ENCODE measurements at regions not wholly inside any gene's neighbourhood (a gene's known extent, or its start where the extent isn't known, plus 50 kb on each side); places are given as distances from the start of the nearest gene placed in this dataset.
"Not testable (repeated sequence)": the region's sequence is repeated elsewhere in the genome, so short reads cannot be mapped to it uniquely, and the experiment has no call there.

DNA sequence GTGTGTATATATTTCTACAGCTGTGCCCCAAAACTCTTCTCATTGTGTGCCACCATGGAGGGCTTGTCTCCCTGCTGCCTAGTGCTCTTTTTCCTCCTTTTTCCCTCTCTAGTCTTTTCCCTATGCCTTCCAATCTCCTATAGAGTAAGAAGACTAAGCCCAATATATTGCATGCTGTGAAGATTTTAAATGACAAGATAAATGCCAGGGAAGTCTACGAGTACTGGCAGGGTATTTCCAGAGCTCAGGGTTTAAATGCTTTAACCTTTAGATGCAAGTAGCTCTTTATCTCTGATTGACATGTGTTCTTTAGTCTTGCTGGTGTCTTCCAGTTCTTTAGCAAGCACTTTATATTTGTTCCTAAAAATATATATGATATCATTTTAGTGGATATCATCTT, 200.7 kb downstream of the SLITRK1 start:
- Histone ChIP-seq H3K79me2 (ENCODE audit: control insufficient read depth, insufficient read depth, low read length, unreplicated experiment) (no peaks in the 10 kb centered on the region), H3K36me3 (ENCODE audit: insufficient read depth, low read length) (no peaks in the 10 kb centered on the region), H3K27ac (ENCODE audit: low read depth, low read length) (no peak overlapping the region), H3K27me3 (ENCODE audit: insufficient read depth, low read length) (no peaks in the 10 kb centered on the region), H3K4me3 (ENCODE audit: low read depth, low read length) (no peak overlapping the region), H3K4me1 (ENCODE audit: control insufficient read depth, insufficient read depth, low read length, unreplicated experiment) (no peaks in the 10 kb centered on the region), H2AFZ (ENCODE audit: low read length, unreplicated experiment) (no peak overlapping the region)

DNA sequence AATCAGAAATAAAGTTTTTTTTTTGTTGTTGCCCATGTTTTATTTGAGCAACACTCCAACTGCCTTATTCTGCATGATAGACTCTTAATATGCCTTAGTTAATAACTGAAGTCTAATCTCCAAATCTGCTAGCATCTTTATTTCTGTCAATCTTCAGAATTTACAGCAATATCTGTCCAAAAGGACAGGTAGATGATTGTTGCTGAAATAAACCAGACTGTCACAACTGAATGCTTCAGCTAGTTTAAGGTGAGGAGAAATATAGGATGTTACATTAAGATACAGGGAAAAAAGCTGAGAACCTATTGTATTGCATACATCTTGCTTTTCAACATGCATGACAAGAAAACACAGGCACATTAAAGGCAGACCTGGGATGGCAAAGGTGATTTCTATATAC, 204.3 kb downstream of the SLITRK1 start:
- no peaks in the 10 kb centered on the region for H3K79me2 ChIP-seq (ENCODE audit: control insufficient read depth, insufficient read depth, low read length, unreplicated experiment)

DNA sequence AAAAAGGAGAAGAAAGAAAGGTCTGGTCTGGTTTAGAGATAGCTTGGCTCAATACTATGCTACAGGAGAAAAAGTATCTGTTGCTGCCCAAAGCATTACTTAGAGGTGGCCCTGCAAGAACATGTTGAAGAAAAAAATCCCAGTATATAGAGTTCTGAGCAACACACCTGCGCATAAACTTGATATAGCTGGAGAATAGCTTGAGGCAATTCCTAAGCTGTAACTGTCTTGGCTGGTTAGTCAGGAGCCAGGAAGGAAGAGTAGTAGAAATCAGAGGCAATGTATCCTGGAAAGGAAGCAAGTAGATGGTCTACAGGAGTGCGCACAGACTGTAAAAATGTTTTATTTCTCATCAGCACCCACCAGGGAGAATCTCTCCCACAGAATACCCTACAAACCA, 209.7 kb downstream of the SLITRK1 start:
- no peaks in the 10 kb centered on the region for H3K79me2 ChIP-seq (ENCODE audit: control insufficient read depth, insufficient read depth, low read length, unreplicated experiment)
- no peak overlapping the region for H3K4me3 ChIP-seq (ENCODE audit: low read depth, low read length)
- no peak overlapping the region for H3K27ac ChIP-seq (ENCODE audit: low read depth, low read length)
- no peaks in the 10 kb centered on the region for H3K4me1 ChIP-seq (ENCODE audit: control insufficient read depth, insufficient read depth, low read length, unreplicated experiment)
- H2AFZ ChIP-seq (ENCODE audit: low read length, unreplicated experiment), result no peak overlapping the region
- no peaks in the 10 kb centered on the region for H3K27me3 ChIP-seq (ENCODE audit: insufficient read depth, low read length)
- no peaks in the 10 kb centered on the region for H3K36me3 ChIP-seq (ENCODE audit: insufficient read depth, low read length)

More for the DNA sequence above, 204.3 kb downstream of the SLITRK1 start:
- Histone ChIP-seq H3K36me3 (ENCODE audit: insufficient read depth, low read length) (no peaks in the 10 kb centered on the region), H3K4me1 (ENCODE audit: control insufficient read depth, insufficient read depth, low read length, unreplicated experiment) (no peaks in the 10 kb centered on the region), H2AFZ (ENCODE audit: low read length, unreplicated experiment) (no peak overlapping the region), H3K27ac (ENCODE audit: low read depth, low read length) (no peak overlapping the region), H3K27me3 (ENCODE audit: insufficient read depth, low read length) (no peaks in the 10 kb centered on the region), H3K4me3 (ENCODE audit: low read depth, low read length) (no peak overlapping the region)

DNA sequence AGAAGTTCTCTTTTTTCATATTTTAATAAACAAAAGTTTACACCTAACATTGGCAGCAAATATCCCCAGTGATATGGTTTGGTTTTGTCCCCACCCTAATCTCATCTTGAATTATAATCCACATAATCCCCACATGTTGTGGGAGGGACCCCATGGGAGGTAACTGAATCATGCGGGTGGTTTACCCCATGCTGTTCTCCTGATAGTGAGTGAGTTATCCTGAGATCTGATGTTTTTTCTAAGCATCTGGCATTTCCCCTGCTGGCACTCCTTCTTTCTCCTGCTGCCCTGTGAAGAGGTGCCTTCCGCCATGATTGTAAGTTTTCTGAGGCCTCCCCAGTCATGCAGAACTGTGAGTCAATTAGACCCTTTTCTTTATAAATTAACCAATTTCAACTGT, 214.7 kb downstream of the SLITRK1 start:
- no peak overlapping the region for H2AFZ ChIP-seq (ENCODE audit: low read length, unreplicated experiment)
- no peaks in the 10 kb centered on the region for H3K79me2 ChIP-seq (ENCODE audit: control insufficient read depth, insufficient read depth, low read length, unreplicated experiment)
- H3K4me1 ChIP-seq (ENCODE audit: control insufficient read depth, insufficient read depth, low read length, unreplicated experiment), result peaks cover 5% of the 10 kb centered on the region
- no peak overlapping the region for H3K27ac ChIP-seq (ENCODE audit: low read depth, low read length)
- H3K27me3 ChIP-seq (ENCODE audit: insufficient read depth, low read length), result no peaks in the 10 kb centered on the region
- H3K4me3 ChIP-seq (ENCODE audit: low read depth, low read length), result no peak overlapping the region
- no peaks in the 10 kb centered on the region for H3K36me3 ChIP-seq (ENCODE audit: insufficient read depth, low read length)

DNA sequence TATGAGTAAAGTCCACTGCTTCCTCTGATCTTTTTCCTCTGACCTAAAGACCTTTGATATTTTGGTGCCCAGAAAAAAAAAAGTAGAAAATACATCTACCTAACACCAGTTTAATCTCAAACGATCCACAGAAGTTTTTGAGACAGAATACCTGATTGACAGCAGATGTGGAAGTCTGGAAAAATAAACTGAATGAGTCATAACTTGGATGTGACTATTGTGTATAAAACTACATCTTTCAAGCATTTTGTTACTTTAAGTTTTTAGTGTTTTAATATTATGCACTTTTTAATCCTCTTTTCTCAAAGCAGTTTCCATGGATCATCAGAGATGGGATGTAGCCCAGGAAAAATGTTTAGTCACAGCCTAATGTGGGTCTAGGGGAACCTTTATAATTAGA, 216.1 kb downstream of the SLITRK1 start:
- Histone ChIP-seq H3K27ac (ENCODE audit: low read depth, low read length) (no peak overlapping the region), H3K4me1 (ENCODE audit: control insufficient read depth, insufficient read depth, low read length, unreplicated experiment) (peaks cover 5% of the 10 kb centered on the region), H3K27me3 (ENCODE audit: insufficient read depth, low read length) (no peaks in the 10 kb centered on the region), H3K36me3 (ENCODE audit: insufficient read depth, low read length) (no peaks in the 10 kb centered on the region), H2AFZ (ENCODE audit: low read length, unreplicated experiment) (no peak overlapping the region), H3K79me2 (ENCODE audit: control insufficient read depth, insufficient read depth, low read length, unreplicated experiment) (no peaks in the 10 kb centered on the region), H3K4me3 (ENCODE audit: low read depth, low read length) (no peak overlapping the region)

DNA sequence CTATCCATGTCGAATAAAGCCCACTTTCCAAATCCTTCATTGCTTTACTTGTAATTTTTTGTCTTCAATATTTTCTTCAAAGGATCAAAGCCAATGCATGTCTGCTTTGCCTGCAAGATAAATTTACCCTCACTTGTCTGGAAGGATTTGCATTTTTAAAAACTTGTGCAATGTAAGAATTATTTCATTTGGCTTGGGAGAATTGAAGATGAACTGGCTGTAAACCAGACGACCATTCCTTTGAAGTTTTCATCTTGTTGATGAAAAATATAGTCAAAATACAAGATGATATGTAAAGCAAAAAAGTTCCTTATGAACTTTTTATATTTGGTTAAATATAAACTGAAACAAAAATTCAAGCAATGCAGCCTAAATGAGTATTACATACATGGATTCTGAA, 225.0 kb downstream of the SLITRK1 start:
- no peaks in the 10 kb centered on the region for H3K36me3 ChIP-seq (ENCODE audit: insufficient read depth, low read length)
- no peak overlapping the region for H3K4me3 ChIP-seq (ENCODE audit: low read depth, low read length)
- no peak overlapping the region for H3K27ac ChIP-seq (ENCODE audit: low read depth, low read length)
- no peak overlapping the region for H2AFZ ChIP-seq (ENCODE audit: low read length, unreplicated experiment)
- H3K27me3 ChIP-seq (ENCODE audit: insufficient read depth, low read length), result no peaks in the 10 kb centered on the region
- H3K4me1 ChIP-seq (ENCODE audit: control insufficient read depth, insufficient read depth, low read length, unreplicated experiment), result no peaks in the 10 kb centered on the region
- H3K79me2 ChIP-seq (ENCODE audit: control insufficient read depth, insufficient read depth, low read length, unreplicated experiment), result no peaks in the 10 kb centered on the region

DNA sequence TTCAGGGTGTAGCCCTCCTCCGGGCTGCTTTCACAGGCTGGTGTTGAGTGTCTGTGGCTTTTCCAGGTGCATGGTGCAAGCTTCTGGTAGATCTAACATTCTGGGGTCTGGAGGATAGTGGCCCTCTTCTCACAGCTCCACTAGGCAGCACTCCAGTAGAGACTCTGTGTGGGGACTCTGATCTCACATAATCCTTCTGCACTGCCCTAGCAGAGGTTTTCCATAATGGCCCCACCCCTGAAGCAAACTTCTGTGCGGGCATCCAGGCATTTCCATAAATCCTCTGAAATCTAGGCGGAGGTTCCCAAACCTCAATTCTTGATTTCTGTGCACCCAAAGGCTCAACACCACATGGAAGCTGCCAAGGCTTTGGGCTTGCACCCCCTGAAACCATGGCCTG, 239.7 kb downstream of the SLITRK1 start:
- H3K4me3 ChIP-seq (ENCODE audit: low read depth, low read length); H3K79me2 ChIP-seq (ENCODE audit: control insufficient read depth, insufficient read depth, low read length, unreplicated experiment); H3K4me1 ChIP-seq (ENCODE audit: control insufficient read depth, insufficient read depth, low read length, unreplicated experiment); H3K27ac ChIP-seq (ENCODE audit: low read depth, low read length); H2AFZ ChIP-seq (ENCODE audit: low read length, unreplicated experiment); H3K36me3 ChIP-seq (ENCODE audit: insufficient read depth, low read length); H3K27me3 ChIP-seq (ENCODE audit: insufficient read depth, low read length): not testable (repeated sequence)

DNA sequence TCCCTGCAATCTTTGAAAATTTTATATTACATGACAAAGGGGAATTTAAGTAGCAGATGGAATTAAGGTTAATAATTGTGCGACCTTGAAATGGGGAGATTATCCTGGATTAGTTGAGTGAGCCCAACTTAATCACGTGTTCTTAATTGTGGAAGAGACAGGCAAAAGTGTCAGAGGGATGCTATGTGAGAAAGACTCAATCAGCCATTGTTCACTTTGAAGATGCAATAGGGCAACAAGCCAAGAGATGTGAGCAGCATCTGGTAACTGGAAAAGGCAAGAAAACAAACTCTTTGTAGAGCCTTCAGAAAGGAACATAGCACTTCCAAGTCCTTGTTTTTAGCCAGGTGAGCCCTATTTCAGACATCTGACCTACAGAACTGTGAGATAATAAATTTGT, 247.7 kb downstream of the SLITRK1 start:
- H3K4me1 ChIP-seq (ENCODE audit: control insufficient read depth, insufficient read depth, low read length, unreplicated experiment), result no peaks in the 10 kb centered on the region
- no peak overlapping the region for H3K27ac ChIP-seq (ENCODE audit: low read depth, low read length)
- no peaks in the 10 kb centered on the region for H3K27me3 ChIP-seq (ENCODE audit: insufficient read depth, low read length)
- H2AFZ ChIP-seq (ENCODE audit: low read length, unreplicated experiment), result no peak overlapping the region
- H3K4me3 ChIP-seq (ENCODE audit: low read depth, low read length), result no peak overlapping the region
- no peaks in the 10 kb centered on the region for H3K36me3 ChIP-seq (ENCODE audit: insufficient read depth, low read length)
- no peaks in the 10 kb centered on the region for H3K79me2 ChIP-seq (ENCODE audit: control insufficient read depth, insufficient read depth, low read length, unreplicated experiment)

DNA sequence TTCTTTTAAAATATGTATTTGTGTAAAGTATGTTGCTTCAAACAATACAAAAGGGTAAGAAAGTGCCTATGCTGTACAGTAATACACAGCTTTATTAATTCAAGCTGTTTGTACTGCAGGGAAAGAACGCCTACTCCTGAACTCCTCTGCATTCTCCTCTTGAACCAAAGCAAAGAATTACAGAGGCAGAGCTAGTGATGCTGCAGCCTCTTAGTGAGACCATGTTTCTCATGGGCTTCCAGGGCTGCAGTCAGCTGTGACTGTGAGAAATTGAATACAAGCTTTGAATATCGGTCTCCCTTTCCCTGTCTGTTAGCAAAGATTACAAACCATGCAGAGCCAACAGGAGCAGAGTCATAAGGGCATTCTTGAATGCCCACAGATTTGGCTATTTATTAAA, 248.5 kb downstream of the SLITRK1 start:
- Histone ChIP-seq H3K36me3 (ENCODE audit: insufficient read depth, low read length) (no peaks in the 10 kb centered on the region), H2AFZ (ENCODE audit: low read length, unreplicated experiment) (no peak overlapping the region), H3K4me3 (ENCODE audit: low read depth, low read length) (no peak overlapping the region)

DNA sequence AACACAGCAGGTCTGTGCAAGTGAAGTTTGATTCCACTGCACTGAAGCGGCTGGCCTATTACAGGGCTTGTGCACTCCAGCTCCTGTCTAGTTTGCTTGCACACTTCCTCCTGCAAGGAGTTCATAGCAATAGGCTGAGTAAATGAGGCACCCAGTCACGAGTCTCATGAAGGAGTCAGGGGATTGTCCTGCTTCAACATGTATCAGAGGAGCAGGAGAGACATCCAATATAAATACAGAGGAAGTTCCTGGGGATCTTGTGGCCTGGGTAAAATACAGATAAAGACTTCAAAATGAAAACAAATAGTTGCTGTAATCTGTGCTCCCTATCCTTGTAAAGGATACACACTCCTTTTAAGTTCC, 259.9 kb downstream of the SLITRK1 start:
- H3K27me3 ChIP-seq (ENCODE audit: insufficient read depth, low read length), result no peaks in the 10 kb centered on the region
- H3K4me3 ChIP-seq (ENCODE audit: low read depth, low read length), result no peak overlapping the region
- H3K36me3 ChIP-seq (ENCODE audit: insufficient read depth, low read length), result no peaks in the 10 kb centered on the region
- no peak overlapping the region for H2AFZ ChIP-seq (ENCODE audit: low read length, unreplicated experiment)
- H3K4me1 ChIP-seq (ENCODE audit: control insufficient read depth, insufficient read depth, low read length, unreplicated experiment), result peaks cover 15% of the 10 kb centered on the region
- no peak overlapping the region for H3K27ac ChIP-seq (ENCODE audit: low read depth, low read length)
- H3K79me2 ChIP-seq (ENCODE audit: control insufficient read depth, insufficient read depth, low read length, unreplicated experiment), result no peaks in the 10 kb centered on the region

More for the DNA sequence above, 248.5 kb downstream of the SLITRK1 start:
- no peaks in the 10 kb centered on the region for H3K79me2 ChIP-seq (ENCODE audit: control insufficient read depth, insufficient read depth, low read length, unreplicated experiment)
- no peaks in the 10 kb centered on the region for H3K27me3 ChIP-seq (ENCODE audit: insufficient read depth, low read length)
- H3K27ac ChIP-seq (ENCODE audit: low read depth, low read length), result no peak overlapping the region
- no peaks in the 10 kb centered on the region for H3K4me1 ChIP-seq (ENCODE audit: control insufficient read depth, insufficient read depth, low read length, unreplicated experiment)

DNA sequence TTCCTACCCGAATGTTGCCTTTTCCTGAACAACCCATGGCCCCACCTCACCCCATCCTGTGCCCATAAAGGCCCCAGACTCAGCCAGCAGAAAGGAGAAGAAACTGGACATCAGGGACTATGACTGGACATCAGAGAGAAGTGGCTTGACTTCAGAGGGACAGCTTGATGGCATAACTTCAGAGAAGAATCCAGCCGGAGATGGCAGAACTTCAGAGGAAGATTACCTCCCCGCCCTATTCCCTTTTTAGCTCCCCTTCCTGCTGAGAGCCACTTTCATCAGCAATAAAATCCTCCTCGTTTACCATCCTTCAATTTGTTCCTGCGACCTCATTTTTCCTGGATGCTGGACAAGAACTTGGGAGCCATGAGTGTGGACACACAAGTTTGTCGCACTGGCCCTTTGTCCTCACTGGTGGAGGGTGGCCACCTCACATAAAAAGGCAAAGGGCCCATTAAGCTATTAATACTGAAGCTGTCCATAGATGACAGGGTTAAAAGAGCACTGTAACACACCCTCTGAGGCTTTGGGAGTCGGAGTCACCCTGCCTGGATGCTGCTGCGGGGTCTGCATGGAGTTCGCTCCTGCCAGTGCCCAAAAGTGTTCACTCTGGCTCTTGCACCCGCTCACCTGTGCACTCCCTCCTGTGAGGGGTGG, 260.4 kb downstream of the SLITRK1 start:
- peaks cover 15% of the 10 kb centered on the region for H3K4me1 ChIP-seq (ENCODE audit: control insufficient read depth, insufficient read depth, low read length, unreplicated experiment)
- no peaks in the 10 kb centered on the region for H3K36me3 ChIP-seq (ENCODE audit: insufficient read depth, low read length)
- no peak overlapping the region for H2AFZ ChIP-seq (ENCODE audit: low read length, unreplicated experiment)
- no peak overlapping the region for H3K4me3 ChIP-seq (ENCODE audit: low read depth, low read length)
- H3K79me2 ChIP-seq (ENCODE audit: control insufficient read depth, insufficient read depth, low read length, unreplicated experiment), result no peaks in the 10 kb centered on the region
- no peak overlapping the region for H3K27ac ChIP-seq (ENCODE audit: low read depth, low read length)
- no peaks in the 10 kb centered on the region for H3K27me3 ChIP-seq (ENCODE audit: insufficient read depth, low read length)

All from ACC112 (cell line).